GM18511 (cell line): ENCODE measurements at regions not wholly inside any gene's neighbourhood (a gene's known extent, or its start where the extent isn't known, plus 50 kb on each side); places are given as distances from the start of the nearest gene placed in this dataset.

Experiments used
- ATAC-seq: cut with Tn5 transposase; IDR thresholded peaks from one replicate; pipeline ENCODE4 v1.9.1; 2021; ENCODE audit warnings: mild to moderate bottlenecking, moderate library complexity; ENCODE audit not compliant: unreplicated experiment

DNA sequence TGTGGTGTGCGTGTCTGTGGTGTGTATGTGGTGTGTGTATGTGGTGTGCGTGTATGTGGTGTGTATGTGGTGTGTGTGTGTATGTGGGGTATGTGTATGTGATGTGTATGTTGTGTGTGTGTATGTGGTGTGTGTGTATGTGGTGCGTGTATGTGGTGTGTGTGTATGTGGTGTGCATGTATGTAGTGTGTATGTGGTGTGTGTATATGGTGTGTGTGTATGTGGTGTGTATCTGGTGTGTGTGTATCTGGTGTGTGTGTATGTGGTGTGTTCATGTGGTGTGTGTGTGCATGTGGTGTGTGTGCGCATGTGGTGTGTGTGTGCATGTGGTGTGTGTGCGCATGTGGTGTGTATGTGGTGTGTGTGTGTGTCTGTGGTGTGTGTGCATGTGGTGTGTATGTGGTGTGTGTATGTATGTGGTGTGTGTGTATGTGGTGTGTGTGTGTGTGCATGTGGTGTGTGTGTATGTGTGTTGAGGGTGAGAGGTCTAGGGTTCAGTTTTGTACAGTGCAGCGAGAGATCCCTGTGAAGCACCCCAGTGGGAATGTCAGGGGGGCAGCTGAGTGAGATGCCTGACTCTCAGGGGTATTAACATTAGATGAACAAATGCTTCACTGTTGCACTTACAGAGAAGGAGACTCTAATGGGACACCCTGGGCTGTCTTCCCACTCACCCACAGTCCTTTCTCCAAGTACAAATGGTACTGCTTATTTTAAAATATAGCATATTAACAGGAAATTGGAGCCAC lies 61.3 kb upstream of the MEDAG start:
- ATAC-seq = no peak

DNA sequence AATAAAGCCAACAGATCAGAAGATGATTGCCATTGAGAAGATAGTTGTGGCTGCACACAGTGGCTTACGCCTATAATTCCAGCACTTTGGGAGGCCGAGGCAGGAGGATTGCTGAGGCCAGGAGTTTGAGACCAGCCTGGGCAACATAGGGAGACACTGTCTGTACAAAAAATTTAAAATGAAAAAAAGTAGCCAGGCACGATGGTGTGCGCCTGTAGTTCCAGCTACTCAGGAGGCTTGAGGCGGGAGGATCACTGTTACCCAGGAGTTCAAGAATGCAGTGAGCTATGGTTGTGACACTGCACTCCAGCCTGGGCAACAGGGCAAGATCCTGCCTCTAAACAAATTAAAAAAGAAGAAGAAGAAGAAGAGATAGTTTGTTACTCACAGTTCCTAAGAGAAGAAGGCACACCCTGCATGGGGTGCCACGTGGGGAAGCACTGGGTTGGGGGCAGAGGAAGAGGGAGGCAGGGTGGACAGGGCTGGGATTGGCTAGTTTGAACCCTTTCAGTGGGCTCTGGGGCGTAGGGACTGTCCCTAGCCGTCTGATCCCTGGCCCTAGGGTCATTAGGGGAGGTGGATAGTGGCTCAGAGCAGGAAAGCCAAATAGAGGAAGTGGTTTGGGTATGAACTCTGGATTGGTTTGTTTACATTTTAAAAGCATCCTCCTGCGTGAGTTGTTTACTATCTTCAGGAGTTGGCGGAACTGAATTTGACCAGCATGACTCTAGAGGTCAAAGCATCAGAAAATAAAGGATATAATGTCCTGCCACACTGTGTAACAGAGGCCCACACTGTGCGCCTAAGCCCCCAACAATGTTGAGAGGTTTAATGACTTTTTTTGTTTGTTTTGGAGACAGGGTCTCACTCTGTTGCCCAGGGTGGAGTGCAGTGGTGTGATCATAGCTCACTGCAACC lies 60.5 kb upstream of the MEDAG start:
- no peak for ATAC-seq

DNA sequence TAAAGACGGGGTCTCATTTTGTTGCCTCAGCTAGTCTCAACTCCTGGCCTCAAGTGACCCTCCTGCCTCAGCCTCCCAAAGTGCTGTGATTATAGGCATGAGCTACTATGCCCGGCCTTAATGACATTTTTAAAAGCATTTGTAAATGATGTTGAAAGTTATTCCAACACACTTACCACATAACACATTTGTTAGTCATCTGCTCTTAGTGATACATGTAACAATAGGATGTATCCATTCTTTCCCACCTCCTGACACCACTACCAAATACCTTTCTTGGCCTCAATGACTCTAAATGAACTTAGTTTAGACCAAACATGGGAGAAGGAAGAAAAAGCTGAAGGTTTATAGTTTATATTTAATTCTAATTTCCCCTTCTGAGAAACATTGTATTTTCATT lies 59.8 kb upstream of the MEDAG start:
- no peak for ATAC-seq

DNA sequence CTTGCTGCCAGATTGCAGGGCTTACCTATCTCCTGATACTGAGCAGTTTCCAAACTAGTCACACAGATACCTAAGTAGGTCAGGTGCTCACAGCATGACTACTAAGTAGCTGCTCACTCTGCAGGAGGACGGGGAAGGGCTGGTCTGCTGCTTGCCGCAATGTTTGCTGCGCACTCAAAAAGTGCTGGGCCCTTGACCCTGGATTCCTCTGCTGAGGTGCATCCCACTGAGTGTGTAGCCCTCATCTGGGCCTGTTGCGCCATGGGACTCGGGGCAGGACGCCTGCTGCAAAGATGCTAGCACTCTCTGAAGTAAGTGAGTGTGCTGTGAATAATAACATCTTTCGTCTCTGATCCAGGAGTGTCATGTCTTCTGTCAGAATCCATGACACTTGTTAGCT lies 59.2 kb upstream of the MEDAG start:
- ATAC-seq = no peak

DNA sequence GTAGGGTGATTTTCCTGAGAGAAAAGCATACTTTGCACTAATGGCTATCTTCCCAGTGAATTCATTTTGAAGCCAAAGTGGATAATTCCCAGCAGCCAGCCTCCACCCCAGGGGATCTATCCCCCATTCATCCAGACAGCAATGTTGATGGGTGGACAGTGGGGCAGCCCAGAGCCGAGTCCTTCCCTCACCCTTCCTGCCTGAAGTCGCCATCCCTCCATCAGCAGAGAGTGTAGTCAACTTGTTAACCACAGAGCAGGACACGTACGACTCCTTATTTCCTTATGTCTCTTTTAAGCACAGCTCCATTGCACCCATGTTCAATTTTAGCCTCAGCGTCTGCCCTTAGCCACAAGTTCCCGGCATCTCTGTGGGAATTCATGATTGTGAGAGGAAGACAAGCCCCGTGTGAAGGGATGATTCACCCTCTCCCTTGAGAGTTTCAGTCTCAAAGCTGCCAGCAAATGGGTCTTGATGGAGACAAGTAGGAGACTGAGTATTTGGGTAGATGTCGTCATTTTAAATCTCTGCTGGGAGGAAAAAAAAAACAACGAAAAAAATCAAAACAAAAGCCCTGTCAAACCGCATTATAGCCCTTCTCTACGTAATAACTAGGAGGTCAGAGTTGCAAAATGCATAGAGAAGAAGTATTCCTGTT lies 58.3 kb upstream of the MEDAG start:
- no peak for ATAC-seq

DNA sequence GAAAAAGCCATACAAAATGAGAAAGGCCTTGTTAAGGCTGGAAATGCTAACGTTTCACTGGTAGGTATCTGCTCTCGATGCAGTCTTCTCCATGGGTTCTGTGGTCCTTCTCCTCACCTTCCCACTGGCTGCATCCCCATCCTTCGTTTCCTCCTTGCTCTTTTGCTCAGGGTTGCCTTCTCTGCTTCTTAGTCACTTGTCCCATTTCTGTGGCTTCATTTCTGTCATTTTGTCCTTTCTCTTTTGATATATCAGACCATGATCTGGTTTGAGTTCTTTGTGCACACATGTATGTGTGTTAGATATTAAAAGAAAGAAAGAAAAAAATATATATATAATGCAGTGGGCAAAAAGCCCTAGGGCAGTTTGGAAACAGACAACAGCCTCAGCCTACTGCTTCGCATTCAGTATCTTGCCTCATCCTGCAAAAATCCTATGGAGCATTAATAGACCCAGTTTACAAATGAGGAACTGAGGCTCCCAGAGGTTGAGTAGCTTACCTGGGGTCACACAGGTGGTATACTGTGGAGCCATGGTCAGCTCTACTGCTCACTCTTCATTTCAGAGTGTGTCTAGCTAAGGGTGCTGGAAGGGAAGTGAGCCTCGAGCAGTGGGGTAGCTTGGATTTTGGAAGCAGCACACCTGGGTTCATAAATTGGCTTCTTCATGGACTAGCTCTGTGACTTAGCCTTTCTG lies 57.6 kb upstream of the MEDAG start:
- no peak for ATAC-seq

DNA sequence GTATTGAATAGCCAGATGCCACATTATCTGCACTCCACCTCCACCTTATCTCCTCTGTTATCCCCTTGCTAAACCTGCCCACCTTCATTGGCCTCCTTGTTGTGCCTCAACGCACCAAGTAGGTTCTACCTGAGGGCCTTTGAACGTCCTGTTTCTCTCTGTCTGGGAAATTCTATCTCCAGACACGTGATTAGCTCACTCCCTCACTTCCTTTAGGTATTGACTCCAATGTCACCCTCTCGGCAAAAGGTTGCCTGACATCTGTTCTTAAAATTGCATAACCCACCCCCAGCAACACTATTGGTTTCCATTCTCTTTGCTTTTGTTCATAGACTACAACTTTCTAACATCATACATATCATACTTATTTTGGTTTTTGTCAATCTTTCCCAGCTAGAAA lies 56.5 kb upstream of the MEDAG start:
- ATAC-seq = no peak

DNA sequence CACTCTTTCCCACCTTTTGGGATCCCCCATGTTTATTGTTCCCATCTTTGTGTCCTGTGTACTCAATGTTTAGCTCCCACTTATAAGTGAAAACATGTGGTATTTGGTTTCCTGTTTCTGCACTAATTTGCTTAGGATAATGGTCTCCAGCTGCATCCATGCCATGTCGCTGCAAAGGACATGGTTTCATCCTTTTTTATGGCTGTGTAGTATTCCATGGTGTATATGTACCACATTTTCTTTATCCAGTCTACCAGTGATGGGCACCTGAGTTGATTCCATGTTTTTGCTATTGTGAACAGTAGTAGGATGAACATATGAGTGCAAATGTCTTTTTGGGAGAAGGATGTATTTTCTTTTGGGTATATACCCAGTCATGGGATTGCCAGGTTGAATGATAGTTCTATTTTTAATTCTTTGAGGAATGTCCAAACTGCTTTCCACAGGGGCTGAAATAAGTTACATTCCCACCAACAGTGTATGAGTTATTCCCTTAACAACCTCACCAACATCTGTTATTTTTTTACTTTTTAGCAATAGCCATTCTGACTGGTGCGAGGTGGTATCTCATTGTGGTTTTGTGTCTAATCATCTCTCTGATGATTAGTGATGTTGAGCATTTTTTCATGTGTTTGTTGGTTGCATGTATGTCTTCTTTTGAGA lies 55.7 kb upstream of the MEDAG start:
- ATAC-seq = no peak

DNA sequence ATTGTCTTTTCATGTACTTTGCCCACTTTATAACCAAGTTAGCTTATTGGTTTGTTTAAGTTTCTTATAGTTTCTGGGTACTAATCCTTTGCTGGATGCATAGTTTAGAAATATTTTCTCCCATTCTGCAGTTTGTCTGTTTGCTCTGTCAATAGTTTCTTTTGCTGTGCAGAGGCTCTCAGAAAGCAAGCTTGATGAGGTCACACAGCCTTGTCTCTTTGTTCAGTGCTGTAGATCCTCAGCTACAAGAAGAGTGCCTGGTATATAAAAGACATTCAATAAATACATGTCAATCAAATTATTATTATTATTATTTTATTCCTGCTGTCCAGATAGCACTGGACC lies 55.2 kb upstream of the MEDAG start:
- no peak for ATAC-seq

DNA sequence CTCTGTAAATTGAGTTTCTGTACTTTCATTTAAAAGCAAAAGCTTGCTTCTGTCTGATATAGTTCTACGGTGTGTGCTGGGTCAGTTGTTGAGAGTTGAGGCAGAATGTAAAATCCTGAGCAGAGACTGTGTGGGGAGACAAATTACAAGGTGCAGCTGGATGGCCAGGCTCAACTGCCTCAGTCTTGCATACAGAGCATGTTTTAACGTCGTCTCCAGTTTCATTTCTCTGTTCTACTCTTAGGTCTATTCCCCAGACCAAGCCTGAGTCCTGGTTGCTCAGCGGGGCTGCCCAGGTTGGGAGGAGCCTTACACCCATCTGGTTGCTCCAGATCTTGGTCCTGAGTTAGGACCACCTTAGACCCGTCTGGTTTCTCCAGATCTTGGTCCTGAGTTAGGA lies 54.4 kb upstream of the MEDAG start:
- ATAC-seq = peak; percentile 81

DNA sequence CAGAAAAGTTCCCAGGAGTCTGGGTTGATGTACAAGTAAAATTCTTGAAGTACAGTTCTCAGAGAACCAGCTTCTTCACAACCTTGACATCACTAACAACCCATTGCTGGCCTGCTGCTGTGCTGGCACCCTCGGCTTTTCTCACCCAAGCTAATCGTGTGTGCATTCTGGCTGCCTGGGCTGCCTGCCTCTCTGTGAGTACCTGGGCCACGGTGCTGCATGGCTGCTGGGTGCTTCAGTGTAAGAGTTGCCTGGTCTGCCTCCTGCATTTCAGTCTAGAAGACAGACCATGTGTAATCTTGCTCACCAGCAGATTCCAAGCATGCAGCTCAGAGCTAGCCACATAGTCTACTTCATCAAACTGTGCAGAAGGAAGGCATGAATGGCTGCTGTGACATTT lies 50.5 kb upstream of the MEDAG start:
- no peak for ATAC-seq

DNA sequence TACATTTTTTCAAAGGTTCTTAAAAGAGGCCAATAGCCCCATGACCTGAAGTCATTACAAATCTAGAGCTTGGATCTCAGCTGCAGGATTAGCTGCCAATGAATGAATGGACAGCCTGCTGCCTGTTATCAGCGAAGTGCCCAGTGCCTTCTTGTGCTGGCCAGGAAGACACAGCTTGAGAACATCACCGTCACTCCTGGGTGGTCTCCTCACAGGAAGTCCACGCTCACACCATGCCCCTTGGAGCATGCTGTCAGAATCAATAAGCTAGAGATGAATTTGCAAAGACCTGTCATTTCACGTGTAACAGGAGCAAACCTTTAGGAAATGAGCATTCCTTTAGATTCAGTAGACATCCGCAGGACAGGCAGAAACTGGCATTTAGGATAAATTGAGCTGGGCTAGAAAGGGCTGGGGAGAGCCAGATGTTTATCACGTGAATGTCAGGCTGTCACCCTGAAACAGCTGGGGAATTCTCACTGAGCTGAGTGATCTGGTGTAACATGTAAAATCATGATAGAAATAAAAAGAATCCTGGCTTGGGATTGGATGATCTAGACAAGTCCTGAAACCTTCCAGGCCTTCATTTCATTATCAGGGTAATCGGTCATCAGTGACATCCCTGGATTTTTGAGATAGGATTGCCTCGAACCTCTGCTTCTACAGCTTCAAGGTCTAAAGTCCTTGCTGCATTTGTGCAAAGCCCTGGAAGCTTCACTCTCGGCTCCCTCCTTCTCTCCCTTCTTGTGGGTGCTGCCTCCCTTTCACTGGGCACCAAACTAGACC lies 49.9 kb upstream of the MEDAG start:
- ATAC-seq = no peak
